D721Med (cell line): ENCODE measurements at regions not wholly inside any gene's neighbourhood (a gene's known extent, or its start where the extent isn't known, plus 50 kb on each side); places are given as distances from the start of the nearest gene placed in this dataset.
"Not testable (repeated sequence)": the region's sequence is repeated elsewhere in the genome, so short reads cannot be mapped to it uniquely, and the experiment has no call there.

ENCODE experiments used
- DNase-seq: peaks from one replicate; pipeline ENCODE4 v3.0.0; 2011; ENCODE audit warnings: low spot score; ENCODE audit not compliant: insufficient read length
- FAIRE-seq: peaks from 2 replicates; lab custom pipeline; 2011; peaks lifted over from hg19 to GRCh38; lab: Jason Lieb, UNC
- CTCF ChIP-seq: IDR thresholded peaks from 2 replicates; pipeline ENCODE4 v1.5.1; 2012; ENCODE audit warnings: mild to moderate bottlenecking, control low read depth; ENCODE audit not compliant: insufficient read depth; ENCODE audit errors: missing control alignments

DNA sequence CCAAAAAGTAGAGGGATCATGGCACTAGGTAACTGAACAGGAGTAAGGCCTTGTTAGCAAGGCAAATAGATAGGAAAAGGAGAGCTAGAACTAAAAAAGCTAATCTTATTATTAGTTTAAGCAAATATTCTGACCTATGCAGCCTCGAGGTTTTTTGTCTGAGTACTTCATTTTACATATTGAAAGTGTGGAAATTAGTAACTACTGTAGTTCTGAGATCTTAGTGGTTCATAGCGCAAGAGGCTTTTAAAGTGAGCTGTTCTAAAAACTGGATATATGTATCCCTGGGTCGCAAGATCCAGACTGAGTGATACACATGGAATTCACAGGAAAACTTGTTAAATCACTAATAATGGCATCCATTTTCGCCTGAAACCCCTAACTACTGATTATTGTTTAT, 411.0 kb upstream of the SOX5 start:
- FAIRE-seq: no peak
- no peak for TF ChIP-seq CTCF
- DNase-seq: no peak

GRCh38 chr12:24360057-24360456, 410.6 kb upstream of the SOX5 start:
- no peak for TF ChIP-seq CTCF
- DNase-seq: no peak
- no peak for FAIRE-seq

DNA sequence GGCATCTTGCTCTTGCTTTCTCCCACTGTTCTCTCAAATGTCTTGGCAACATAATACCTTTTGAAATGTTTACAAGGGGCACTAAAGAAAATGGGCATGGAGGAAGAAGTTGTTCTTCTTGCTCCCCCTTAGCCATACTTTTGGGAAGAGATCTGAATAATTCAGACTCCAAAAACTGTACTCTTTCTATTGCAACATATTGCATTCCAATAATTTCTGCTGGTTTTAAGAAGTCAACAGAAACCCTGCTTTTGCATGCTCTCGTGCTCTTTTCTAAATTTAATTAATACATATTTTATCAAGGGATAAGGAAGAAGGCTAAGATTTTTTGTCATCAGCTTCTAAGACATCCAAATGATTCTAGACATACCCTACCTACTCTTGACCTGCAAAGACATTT, 409.9 kb upstream of the SOX5 start:
- FAIRE-seq: no peak
- no peak for DNase-seq
- no peak for TF ChIP-seq CTCF

DNA sequence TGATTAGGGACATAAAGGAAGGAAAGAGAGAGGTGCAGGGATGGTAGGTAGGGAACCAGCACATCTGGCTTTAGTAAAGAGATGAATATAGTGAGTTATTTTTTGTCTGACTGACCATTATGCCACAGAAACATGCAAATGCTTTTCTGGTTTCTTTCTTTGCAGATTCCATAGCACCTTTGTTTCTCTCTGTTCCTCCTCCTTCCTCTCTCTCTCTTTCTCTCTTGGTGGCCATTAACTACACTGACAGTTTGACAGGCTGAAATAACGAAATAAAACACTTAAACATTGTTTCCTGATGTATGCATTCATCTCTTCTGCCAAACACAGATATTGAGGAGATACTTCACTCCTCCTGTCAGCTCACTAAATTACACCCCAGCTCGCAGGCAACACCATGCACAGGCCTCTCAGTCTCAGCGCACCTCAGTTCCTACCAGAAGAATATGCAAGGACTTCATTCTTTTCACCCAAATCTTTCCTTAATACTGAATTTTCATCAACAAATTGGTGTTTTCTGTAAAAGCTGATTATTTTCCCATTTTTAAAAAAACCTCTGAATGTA, 406.9 kb upstream of the SOX5 start:
- no peak for FAIRE-seq
- no peak for DNase-seq
- no peak for TF ChIP-seq CTCF

DNA sequence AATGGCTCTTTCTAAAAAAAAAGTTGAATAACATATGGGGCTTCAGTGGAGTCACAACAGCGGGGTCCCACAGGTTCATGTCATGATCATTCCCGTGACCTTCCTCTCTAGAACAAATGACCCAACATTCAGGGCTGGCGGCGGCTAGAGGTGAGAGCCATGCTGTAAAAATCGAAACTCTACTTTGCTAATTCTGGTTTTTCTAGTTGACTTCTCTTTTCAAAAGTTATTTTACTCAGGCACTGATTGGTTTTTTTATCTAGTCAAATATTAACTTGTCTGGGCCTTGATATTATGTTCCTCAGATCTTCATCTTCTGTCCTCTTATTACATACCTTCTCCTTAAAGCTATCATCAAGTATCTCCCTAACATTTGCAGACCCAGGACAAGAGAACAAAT, 402.9 kb upstream of the SOX5 start:
- DNase-seq (no peak), FAIRE-seq (no peak)
- TF ChIP-seq CTCF: no peak

GRCh38 chr12:24349051-24349799, 399.8 kb upstream of the SOX5 start:
- FAIRE-seq: no peak

DNA sequence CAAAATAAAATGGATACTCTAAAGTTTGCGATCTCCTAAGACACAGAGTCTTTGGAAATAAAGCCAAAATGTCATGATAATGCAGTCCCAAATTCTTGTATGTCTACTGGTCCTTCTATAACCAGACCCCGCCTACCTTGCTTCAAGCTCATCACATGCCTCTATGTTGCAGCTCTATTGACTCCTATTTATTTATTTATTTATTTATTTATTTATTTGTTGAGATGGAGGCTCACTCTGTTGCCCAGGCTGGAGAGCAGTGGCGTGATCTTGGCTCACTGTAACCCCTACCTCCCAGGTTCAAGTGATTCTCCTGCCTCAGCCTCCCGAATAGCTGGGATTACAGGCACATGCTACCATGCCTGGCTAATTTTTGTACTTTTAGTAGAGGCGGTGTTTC, 398.7 kb upstream of the SOX5 start:
- DNase-seq, FAIRE-seq: not testable (repeated sequence)

More at GRCh38 chr12:24349051-24349799, 399.8 kb upstream of the SOX5 start:
- no peak for DNase-seq
- no peak for TF ChIP-seq CTCF
